OCI-LY7 (cell line): ENCODE measurements at regions not wholly inside any gene's neighbourhood (a gene's known extent, or its start where the extent isn't known, plus 50 kb on each side); places are given as distances from the start of the nearest gene placed in this dataset.

Experiments used
- EZH2phosphoT487 ChIP-seq: fragments of 200-600 bp; sonication (generic); IDR thresholded peaks from 2 replicates; pipeline ENCODE4 v1.6.1; 2018; ENCODE audit warnings: low read depth, borderline replicate concordance, mild to moderate bottlenecking, mixed run types, antibody characterized with exemption, low read length, moderate library complexity, mixed read lengths
- TF ChIP-seq, protein P1 (sequence below): fragments of 200-600 bp; sonication (generic); conservative IDR thresholded peaks from 2 replicates; pipeline ENCODE4 v1.5.1; 2014; ENCODE audit warnings: mild to moderate bottlenecking, antibody characterized with exemption, low read length, moderate library complexity, mixed read lengths

DNA sequence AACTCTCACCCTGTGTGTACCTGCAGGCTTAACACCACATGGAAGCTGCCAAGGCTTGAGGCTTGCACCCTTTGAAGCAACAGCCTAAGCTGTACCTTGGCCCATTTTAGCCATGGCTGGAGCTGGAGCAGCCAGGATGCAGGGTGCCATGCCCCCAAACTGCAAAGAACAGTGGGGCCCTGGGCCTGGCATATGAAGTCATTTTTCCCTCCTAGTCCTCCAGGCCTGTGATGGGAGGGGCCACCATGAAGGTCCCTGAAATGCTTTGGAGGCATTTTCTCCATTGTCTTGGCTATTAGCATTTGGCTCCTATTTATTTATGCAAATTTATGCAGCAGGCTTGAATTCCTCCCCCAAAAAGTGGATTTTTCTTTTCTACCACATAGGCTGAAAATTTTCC lies 238.4 kb downstream of the CDCA7 start:
- no peak for TF ChIP-seq EZH2phosphoT487
- TF ChIP-seq, protein P1, sequence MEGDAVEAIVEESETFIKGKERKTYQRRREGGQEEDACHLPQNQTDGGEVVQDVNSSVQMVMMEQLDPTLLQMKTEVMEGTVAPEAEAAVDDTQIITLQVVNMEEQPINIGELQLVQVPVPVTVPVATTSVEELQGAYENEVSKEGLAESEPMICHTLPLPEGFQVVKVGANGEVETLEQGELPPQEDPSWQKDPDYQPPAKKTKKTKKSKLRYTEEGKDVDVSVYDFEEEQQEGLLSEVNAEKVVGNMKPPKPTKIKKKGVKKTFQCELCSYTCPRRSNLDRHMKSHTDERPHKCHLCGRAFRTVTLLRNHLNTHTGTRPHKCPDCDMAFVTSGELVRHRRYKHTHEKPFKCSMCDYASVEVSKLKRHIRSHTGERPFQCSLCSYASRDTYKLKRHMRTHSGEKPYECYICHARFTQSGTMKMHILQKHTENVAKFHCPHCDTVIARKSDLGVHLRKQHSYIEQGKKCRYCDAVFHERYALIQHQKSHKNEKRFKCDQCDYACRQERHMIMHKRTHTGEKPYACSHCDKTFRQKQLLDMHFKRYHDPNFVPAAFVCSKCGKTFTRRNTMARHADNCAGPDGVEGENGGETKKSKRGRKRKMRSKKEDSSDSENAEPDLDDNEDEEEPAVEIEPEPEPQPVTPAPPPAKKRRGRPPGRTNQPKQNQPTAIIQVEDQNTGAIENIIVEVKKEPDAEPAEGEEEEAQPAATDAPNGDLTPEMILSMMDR: no peak
